ENCODE measurements at regions not wholly inside any gene's neighbourhood (a gene's known extent, or its start where the extent isn't known, plus 50 kb on each side); places are given as distances from the start of the nearest gene placed in this dataset.
A peak's percentile ranks its signal among the peaks of the same experiment; 100 is the strongest.

DNA sequence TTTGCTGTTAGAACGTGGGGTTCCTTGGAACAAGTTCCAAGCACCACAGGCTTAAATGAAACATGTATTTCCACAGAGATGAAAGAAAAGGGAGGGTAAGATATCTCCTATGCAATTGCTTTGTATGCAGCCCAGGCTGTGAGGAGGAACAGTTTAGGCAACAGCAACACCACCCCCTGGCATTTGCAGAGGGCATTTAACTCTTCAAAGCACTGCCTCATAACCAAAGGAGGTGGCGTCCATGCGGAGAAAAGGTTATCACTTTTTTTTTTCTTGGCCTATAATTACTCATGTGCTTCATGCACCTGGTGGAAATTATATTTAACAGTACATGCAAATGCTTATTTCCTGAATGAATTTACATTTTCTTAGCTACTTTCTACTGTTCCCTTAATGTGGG lies 286.0 kb downstream of the LPIN1 start:
- DNase-seq (ENCODE audit: low read depth in 4 of 6, low spot score in 6 of 6): peak in 2 of 6 donors; percentile 54 to 60
- no peaks in the 10 kb centered on the region for H3K36me3 ChIP-seq (ENCODE audit: control insufficient read depth, insufficient read depth, low read length)
- WGBS (ENCODE audit: insufficient coverage): no CpG with 5 or more reads among the region's 3 CpGs

DNA sequence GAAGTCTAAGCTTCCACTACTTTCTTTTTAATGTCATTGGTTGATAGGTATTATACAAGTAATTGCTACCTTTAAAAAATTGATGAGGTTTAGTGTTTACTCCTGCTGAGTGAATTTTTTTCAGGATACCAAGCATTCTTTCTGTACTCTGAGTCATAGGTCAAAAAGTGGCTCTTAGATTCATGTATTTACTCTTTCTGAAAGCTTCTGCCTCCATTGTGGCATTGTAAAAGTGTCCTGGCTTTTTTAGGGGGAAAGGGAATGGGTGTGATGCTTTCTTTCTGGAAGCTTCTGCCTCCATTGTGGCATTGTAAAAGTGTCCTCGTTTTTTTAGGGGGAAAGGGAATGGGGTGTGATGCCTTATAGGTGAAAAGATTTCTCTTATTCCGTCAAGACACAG lies 286.5 kb downstream of the LPIN1 start:
- H3K4me3 ChIP-seq (ENCODE audit: low read depth, low read length): no peak overlapping the region
- no peaks in the 10 kb centered on the region for H3K36me3 ChIP-seq (ENCODE audit: control insufficient read depth, insufficient read depth, low read length)
- no peak for DNase-seq (ENCODE audit: low read depth in 4 of 6, low spot score in 6 of 6)
- no peaks in the 10 kb centered on the region for H3K27me3 ChIP-seq (ENCODE audit: control insufficient read depth, insufficient read depth, low read length)
- H3K4me1 ChIP-seq (ENCODE audit: control insufficient read depth, insufficient read depth, low read length): peaks cover 4% of the 10 kb centered on the region
- 72% methylated on average over 2 of the region's 2 CpGs for WGBS (ENCODE audit: insufficient coverage)
- H3K9me3 ChIP-seq (ENCODE audit: control insufficient read depth, insufficient read depth, low read length): no peaks in the 10 kb centered on the region
- no peak overlapping the region for H3K27ac ChIP-seq (ENCODE audit: low read depth, low read length)

More for the DNA sequence above, 286.0 kb downstream of the LPIN1 start:
- H3K4me3 ChIP-seq (ENCODE audit: low read depth, low read length): no peak overlapping the region
- peaks cover 4% of the 10 kb centered on the region for H3K4me1 ChIP-seq (ENCODE audit: control insufficient read depth, insufficient read depth, low read length)
- no peak overlapping the region for H3K27ac ChIP-seq (ENCODE audit: low read depth, low read length)
- H3K9me3 ChIP-seq (ENCODE audit: control insufficient read depth, insufficient read depth, low read length): no peaks in the 10 kb centered on the region
- no peaks in the 10 kb centered on the region for H3K27me3 ChIP-seq (ENCODE audit: control insufficient read depth, insufficient read depth, low read length)

DNA sequence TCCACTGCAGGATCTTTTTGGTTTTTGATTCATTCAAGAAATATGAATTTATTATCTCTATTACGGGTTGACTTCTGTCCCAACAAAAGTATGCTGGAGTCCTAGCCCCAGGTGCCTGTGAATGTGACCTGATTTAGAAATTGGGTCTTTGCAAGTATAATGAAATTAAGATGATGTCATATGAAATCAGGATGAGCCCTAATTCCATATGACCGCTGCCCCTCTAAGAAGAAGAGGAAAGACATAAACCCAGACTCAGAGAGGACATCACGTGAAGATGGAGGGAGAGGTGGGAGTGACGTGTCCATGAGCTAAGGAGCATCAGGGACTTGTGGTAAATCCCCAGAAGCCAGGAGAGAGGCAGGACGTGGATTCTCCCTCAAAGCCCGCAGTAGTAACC lies 287.1 kb downstream of the LPIN1 start:
- no peak for DNase-seq (ENCODE audit: low read depth in 4 of 6, low spot score in 6 of 6)
- Histone ChIP-seq H3K9me3 (ENCODE audit: control insufficient read depth, insufficient read depth, low read length) (no peaks in the 10 kb centered on the region), H3K4me1 (ENCODE audit: control insufficient read depth, insufficient read depth, low read length) (peaks cover 4% of the 10 kb centered on the region), H3K27me3 (ENCODE audit: control insufficient read depth, insufficient read depth, low read length) (no peaks in the 10 kb centered on the region), H3K27ac (ENCODE audit: low read depth, low read length) (no peak overlapping the region), H3K36me3 (ENCODE audit: control insufficient read depth, insufficient read depth, low read length) (no peaks in the 10 kb centered on the region), H3K4me3 (ENCODE audit: low read depth, low read length) (no peak overlapping the region)
- 98% methylated on average over 5 of the region's 6 CpGs for WGBS (ENCODE audit: insufficient coverage)

DNA sequence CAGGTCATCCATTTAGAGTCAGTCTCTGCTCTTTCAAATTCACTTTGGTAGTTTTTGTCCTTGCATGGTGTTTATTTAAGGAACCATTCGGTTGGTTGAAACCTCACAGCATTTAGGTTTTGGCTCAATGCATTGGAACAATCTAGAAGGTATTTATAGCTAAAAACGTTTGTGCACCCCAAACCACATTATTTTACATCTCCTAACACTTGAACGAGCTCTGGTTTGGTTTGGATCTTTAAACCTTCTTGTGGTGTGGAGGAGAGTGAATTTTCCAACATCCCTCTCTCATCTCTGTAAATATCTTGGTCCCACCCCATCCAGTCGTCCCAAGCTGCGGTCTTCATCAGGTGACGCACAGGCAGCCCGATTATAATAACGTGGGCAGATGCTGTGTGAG lies 287.9 kb downstream of the LPIN1 start:
- Histone ChIP-seq H3K36me3 (ENCODE audit: control insufficient read depth, insufficient read depth, low read length) (no peaks in the 10 kb centered on the region), H3K27me3 (ENCODE audit: control insufficient read depth, insufficient read depth, low read length) (no peaks in the 10 kb centered on the region), H3K4me1 (ENCODE audit: control insufficient read depth, insufficient read depth, low read length) (peaks cover 4% of the 10 kb centered on the region), H3K9me3 (ENCODE audit: control insufficient read depth, insufficient read depth, low read length) (no peaks in the 10 kb centered on the region), H3K4me3 (ENCODE audit: low read depth, low read length) (no peak overlapping the region), H3K27ac (ENCODE audit: low read depth, low read length) (no peak overlapping the region)
- no peak for DNase-seq (ENCODE audit: low read depth in 4 of 6, low spot score in 6 of 6)
- WGBS (ENCODE audit: insufficient coverage): 100% methylated on average over 1 of the region's 8 CpGs

DNA sequence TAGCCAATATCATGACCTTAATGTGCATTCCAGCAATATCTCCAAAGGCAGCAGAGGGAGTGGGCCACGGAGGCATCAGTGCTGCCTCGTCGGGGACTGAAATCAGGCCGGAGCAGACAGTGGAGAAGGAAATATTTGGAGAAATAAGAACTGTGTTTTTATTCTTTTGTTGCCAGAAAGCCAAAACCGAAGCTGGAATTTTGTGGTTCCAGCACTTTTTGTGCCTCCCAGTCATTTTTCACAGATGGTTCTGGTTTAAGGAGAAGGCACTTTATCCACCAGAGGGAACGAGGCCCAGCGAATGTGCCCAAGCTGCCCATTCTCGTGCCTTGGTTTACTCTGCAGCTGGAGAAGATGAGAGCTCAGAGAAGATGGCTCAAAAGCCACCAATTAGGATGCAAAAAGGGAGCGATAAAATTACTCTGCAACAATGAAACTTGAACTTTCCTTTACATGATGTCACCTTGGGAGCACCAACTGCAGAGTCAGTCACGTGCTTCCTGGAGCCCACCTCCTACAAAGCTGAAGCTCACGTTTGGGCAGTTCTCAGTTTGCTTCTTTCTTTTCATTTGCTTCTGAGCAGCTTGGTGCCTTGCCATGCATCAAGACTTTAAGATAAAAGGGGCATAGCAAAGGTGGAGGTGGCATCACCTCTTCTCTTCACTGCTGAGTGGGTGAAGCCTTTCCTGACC lies 288.7 kb downstream of the LPIN1 start:
- Histone ChIP-seq H3K36me3 (ENCODE audit: control insufficient read depth, insufficient read depth, low read length) (no peaks in the 10 kb centered on the region), H3K27ac (ENCODE audit: low read depth, low read length) (no peak overlapping the region), H3K4me1 (ENCODE audit: control insufficient read depth, insufficient read depth, low read length) (peaks cover 4% of the 10 kb centered on the region), H3K27me3 (ENCODE audit: control insufficient read depth, insufficient read depth, low read length) (no peaks in the 10 kb centered on the region), H3K4me3 (ENCODE audit: low read depth, low read length) (no peak overlapping the region), H3K9me3 (ENCODE audit: control insufficient read depth, insufficient read depth, low read length) (no peaks in the 10 kb centered on the region)
- DNase-seq (ENCODE audit: low read depth in 4 of 6, low spot score in 6 of 6): no peak
- 88% methylated on average over 10 of the region's 11 CpGs for WGBS (ENCODE audit: insufficient coverage)

DNA sequence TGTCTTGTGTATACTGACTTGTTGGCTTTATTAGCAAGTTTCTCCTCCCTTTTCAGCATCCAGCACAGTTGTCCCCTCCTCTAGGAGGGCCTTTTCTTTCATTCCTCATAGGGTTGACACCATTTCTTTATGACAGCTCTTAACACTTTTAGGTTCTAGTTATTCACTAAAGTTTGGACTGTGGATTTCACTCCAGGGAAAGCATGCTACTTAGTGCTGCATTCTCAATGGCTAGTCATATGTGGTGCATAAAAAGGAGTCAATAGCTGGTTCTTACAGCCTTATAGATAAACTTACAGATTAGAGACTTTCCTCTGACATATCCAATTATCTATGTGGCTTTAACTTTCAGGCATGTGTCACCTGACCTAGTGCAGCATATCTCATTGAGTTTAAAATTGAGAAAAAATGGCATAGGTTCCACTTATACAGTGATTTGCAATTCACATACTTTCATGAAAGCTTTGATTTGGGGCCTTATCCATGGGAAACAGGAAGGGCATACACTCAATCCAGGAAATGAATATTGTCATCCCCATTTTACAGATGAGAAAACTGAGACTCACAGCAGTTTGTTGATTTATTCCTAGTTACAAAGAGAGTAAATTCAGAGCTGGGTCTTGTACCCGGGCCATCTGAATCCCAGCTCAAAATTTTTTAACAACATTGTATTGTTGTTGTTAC lies 289.7 kb downstream of the LPIN1 start:
- no CpG with 5 or more reads among the region's 1 CpG for WGBS (ENCODE audit: insufficient coverage)
- Histone ChIP-seq H3K36me3 (ENCODE audit: control insufficient read depth, insufficient read depth, low read length) (no peaks in the 10 kb centered on the region), H3K4me3 (ENCODE audit: low read depth, low read length) (no peak overlapping the region), H3K9me3 (ENCODE audit: control insufficient read depth, insufficient read depth, low read length) (no peaks in the 10 kb centered on the region), H3K27me3 (ENCODE audit: control insufficient read depth, insufficient read depth, low read length) (no peaks in the 10 kb centered on the region), H3K4me1 (ENCODE audit: control insufficient read depth, insufficient read depth, low read length) (peaks cover 4% of the 10 kb centered on the region), H3K27ac (ENCODE audit: low read depth, low read length) (no peak overlapping the region)
- DNase-seq (ENCODE audit: low read depth in 4 of 6, low spot score in 6 of 6): no peak

DNA sequence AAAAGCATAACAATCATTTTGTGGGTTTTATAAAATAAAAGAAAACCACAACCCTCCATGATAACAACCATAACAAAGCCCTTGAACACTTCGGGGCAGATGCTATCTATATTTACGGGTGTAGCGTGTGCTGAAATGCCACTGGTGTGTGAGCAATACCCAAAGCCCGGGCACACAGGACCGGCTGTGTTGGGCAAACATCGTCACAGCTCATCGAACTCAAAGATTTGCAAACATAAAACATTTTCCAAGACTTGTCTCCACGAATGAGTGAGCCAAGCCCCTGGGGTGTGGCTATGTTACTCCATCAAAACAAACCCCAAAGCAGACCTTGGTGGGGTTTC lies 290.2 kb downstream of the LPIN1 start:
- no peak for DNase-seq (ENCODE audit: low read depth in 4 of 6, low spot score in 6 of 6)
- 94% methylated on average over 4 of the region's 8 CpGs for WGBS (ENCODE audit: insufficient coverage)
- Histone ChIP-seq H3K4me3 (ENCODE audit: low read depth, low read length) (no peak overlapping the region), H3K4me1 (ENCODE audit: control insufficient read depth, insufficient read depth, low read length) (peaks cover 4% of the 10 kb centered on the region), H3K36me3 (ENCODE audit: control insufficient read depth, insufficient read depth, low read length) (no peaks in the 10 kb centered on the region), H3K27me3 (ENCODE audit: control insufficient read depth, insufficient read depth, low read length) (no peaks in the 10 kb centered on the region), H3K27ac (ENCODE audit: low read depth, low read length) (no peak overlapping the region), H3K9me3 (ENCODE audit: control insufficient read depth, insufficient read depth, low read length) (no peaks in the 10 kb centered on the region)

DNA sequence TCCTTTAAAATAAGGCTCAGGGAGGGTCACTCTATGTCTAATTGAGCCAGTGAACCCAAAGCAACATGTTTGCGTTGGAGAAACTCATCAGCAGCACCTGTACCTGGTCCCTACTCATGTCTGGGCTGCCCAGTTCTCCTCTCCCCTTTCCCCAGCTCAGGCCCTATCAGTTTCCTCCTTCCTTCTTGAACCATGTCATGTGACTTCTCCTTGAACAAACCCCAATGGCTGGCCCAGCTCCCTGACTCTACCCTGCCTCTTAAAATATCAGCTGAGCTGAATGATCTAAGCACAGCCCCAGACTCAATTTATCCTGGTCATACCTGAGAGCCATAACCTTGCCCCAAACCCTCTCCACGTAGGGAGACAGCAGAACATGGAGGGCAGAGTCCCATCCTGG lies 290.9 kb downstream of the LPIN1 start:
- no peak for DNase-seq (ENCODE audit: low read depth in 4 of 6, low spot score in 6 of 6)
- Histone ChIP-seq H3K36me3 (ENCODE audit: control insufficient read depth, insufficient read depth, low read length) (no peaks in the 10 kb centered on the region), H3K9me3 (ENCODE audit: control insufficient read depth, insufficient read depth, low read length) (no peaks in the 10 kb centered on the region), H3K4me3 (ENCODE audit: low read depth, low read length) (no peak overlapping the region), H3K27me3 (ENCODE audit: control insufficient read depth, insufficient read depth, low read length) (no peaks in the 10 kb centered on the region), H3K4me1 (ENCODE audit: control insufficient read depth, insufficient read depth, low read length) (no peaks in the 10 kb centered on the region), H3K27ac (ENCODE audit: low read depth, low read length) (no peak overlapping the region)
- 90% methylated on average over 2 of the region's 2 CpGs for WGBS (ENCODE audit: insufficient coverage)

DNA sequence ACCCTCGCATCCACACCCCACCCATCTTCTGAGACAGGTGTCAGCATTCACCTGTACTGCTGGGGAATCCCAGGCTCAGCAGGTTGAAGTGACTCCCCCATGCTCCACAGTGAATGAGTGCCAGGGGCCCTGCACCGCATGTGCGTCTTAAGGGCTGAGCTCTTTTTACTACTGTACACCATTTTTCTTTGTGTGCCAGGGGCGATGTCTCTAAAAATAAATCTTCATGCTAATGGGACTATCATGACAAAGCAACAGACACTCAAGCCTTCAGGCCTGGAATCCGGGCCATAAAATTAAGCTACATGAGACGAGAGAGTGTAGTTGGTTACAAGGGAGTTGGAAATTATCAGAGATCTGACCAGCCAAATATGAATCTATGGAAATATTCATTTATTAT lies 294.8 kb downstream of the LPIN1 start:
- no peaks in the 10 kb centered on the region for H3K27me3 ChIP-seq (ENCODE audit: control insufficient read depth, insufficient read depth, low read length)
- H3K36me3 ChIP-seq (ENCODE audit: control insufficient read depth, insufficient read depth, low read length): no peaks in the 10 kb centered on the region
- 93% methylated on average over 3 of the region's 6 CpGs for WGBS (ENCODE audit: insufficient coverage)
- H3K27ac ChIP-seq (ENCODE audit: low read depth, low read length): no peak overlapping the region
- H3K4me1 ChIP-seq (ENCODE audit: control insufficient read depth, insufficient read depth, low read length): no peaks in the 10 kb centered on the region
- H3K4me3 ChIP-seq (ENCODE audit: low read depth, low read length): no peak overlapping the region
- no peaks in the 10 kb centered on the region for H3K9me3 ChIP-seq (ENCODE audit: control insufficient read depth, insufficient read depth, low read length)
- DNase-seq (ENCODE audit: low read depth in 4 of 6, low spot score in 6 of 6): peak in 1 of 6 donors; percentile 23

DNA sequence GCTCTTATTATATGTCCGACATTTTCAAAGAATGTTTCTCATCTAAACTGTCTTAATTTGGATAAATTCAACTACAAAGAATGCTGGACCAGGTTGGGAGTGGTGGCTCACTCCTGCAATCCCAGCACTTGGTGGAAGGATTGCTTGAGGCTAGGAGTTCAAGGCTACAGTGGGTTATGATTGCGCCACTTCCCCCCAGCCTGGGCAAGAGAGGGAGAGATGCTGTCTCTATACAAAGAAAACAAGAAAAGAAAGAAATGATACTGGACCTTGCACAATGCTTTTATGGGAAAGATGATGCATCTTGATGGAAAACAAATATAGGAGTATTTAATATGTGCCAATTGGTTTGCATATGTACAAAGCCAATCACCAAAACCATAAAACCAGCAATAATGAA lies 296.7 kb downstream of the LPIN1 start:
- H3K4me3 ChIP-seq (ENCODE audit: low read depth, low read length): no peak overlapping the region
- no peaks in the 10 kb centered on the region for H3K36me3 ChIP-seq (ENCODE audit: control insufficient read depth, insufficient read depth, low read length)
- no peaks in the 10 kb centered on the region for H3K27me3 ChIP-seq (ENCODE audit: control insufficient read depth, insufficient read depth, low read length)
- H3K27ac ChIP-seq (ENCODE audit: low read depth, low read length): no peak overlapping the region
- DNase-seq (ENCODE audit: low read depth in 4 of 6, low spot score in 6 of 6): no peak
- no peaks in the 10 kb centered on the region for H3K4me1 ChIP-seq (ENCODE audit: control insufficient read depth, insufficient read depth, low read length)
- no peaks in the 10 kb centered on the region for H3K9me3 ChIP-seq (ENCODE audit: control insufficient read depth, insufficient read depth, low read length)
- no CpG with 5 or more reads among the region's 2 CpGs for WGBS (ENCODE audit: insufficient coverage)
